ENCODE measurements at regions not wholly inside any gene's neighbourhood (a gene's known extent, or its start where the extent isn't known, plus 50 kb on each side); places are given as distances from the start of the nearest gene placed in this dataset.

DNA sequence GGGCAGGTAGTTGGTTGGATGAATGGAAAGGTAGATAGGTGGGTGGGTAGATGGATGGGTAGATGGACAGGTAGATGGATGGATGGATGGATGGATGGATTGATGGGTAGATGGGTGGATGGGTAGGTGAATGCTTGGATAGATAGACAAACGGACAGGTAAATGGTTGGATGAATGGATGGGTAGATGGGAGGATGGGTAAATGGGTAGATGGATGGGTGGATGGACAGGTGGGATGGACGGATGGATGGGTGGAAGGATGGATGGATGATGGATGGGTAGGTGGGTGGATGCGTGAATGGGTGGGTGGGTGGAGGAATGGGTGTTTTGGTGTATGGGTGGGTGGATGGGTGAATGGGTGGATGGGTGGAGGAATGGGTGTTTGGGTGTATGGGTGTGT is 50.1 kb upstream of the ASAP2 start:
- H3K27ac ChIP-seq (ENCODE audit: low read depth, low read length), result no peak overlapping the region
- no peaks in the 10 kb centered on the region for H3K27me3 ChIP-seq (ENCODE audit: insufficient read depth, low read length)
- no peaks in the 10 kb centered on the region for H3K36me3 ChIP-seq (ENCODE audit: insufficient read depth, low read length)
- H3K79me2 ChIP-seq (ENCODE audit: control insufficient read depth, insufficient read depth, low read length, unreplicated experiment), result no peaks in the 10 kb centered on the region
- peaks cover 15% of the 10 kb centered on the region for H3K4me1 ChIP-seq (ENCODE audit: control insufficient read depth, insufficient read depth, low read length, unreplicated experiment)
- H2AFZ ChIP-seq (ENCODE audit: low read length, unreplicated experiment), result no peak overlapping the region
- no peak overlapping the region for H3K4me3 ChIP-seq (ENCODE audit: low read depth, low read length)

DNA sequence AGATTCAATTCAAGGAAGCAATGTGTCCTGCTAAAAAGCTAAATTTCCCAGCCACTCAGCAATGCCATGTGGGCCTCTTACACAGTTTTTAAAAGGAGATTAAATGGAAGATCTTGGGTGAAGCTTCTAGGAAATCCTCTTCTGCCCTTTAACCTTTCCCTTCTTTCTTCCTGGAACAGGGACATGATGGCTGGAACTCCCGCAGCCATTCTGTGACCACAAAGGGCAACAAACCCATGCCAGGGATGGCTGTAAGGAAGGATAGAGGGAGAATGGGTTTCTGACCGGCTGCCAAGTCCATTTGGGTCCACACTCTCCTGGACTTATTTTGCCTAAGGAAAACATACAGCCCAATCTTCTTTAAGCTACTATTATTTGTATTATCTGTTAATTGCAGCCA is 52.6 kb upstream of the ASAP2 start:
- Histone ChIP-seq H2AFZ (ENCODE audit: low read length, unreplicated experiment) (no peak overlapping the region), H3K4me3 (ENCODE audit: low read depth, low read length) (no peak overlapping the region), H3K79me2 (ENCODE audit: control insufficient read depth, insufficient read depth, low read length, unreplicated experiment) (no peaks in the 10 kb centered on the region), H3K4me1 (ENCODE audit: control insufficient read depth, insufficient read depth, low read length, unreplicated experiment) (peaks cover 15% of the 10 kb centered on the region), H3K27ac (ENCODE audit: low read depth, low read length) (no peak overlapping the region), H3K36me3 (ENCODE audit: insufficient read depth, low read length) (no peaks in the 10 kb centered on the region), H3K27me3 (ENCODE audit: insufficient read depth, low read length) (no peaks in the 10 kb centered on the region)

DNA sequence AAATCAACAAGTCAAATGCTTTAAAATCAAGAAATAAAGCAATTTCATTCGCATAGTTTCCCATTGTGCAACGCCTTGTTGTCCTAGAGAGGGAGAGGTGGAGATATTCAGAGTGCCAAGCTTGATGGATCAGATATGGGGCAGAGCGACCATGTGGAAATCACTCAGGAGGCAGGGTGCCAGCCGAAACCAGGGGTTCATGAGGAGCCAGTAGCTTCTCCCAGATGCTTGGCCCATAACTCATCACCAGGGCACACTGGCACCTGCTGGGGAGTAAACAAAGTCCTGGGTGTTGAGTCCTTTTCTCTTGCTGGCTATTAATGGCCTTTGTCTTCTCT is 53.0 kb upstream of the ASAP2 start:
- Histone ChIP-seq H3K79me2 (ENCODE audit: control insufficient read depth, insufficient read depth, low read length, unreplicated experiment) (no peaks in the 10 kb centered on the region), H3K27ac (ENCODE audit: low read depth, low read length) (no peak overlapping the region), H2AFZ (ENCODE audit: low read length, unreplicated experiment) (peak overlapping the region; percentile 47)

DNA sequence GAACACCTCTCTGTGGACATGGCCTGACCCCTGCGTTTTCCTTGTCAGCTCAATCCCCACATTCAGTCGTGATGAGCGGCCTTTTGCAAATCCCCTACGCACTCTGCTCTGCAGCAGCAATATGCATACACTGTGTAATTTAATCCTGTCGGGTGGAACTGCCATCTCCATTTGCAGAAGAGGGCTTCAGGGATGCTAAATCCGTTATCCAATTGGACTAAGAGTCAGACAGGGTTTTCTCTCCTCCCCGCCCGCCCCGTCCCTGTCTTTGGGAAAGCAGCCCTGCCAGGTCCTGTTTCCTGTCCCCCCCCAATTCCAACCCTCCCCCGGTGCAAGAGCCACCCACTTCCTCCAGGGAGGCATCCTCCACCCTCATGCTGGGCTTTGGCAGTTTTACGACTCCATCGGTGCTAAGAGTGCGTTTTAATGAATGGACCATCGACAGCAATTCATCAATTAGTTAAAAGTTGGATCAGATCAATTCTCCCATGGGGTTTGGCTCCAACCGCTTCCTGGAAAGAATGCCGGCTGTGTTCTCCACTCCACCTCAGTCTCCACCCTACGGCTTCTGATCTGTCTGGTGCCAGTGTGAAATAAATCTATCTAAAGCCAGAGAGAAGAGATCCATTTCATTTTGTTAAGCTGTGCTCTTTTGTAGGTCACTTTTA is 53.5 kb upstream of the ASAP2 start:
- Histone ChIP-seq H3K27ac (ENCODE audit: low read depth, low read length) (no peak overlapping the region), H3K4me1 (ENCODE audit: control insufficient read depth, insufficient read depth, low read length, unreplicated experiment) (peaks cover 11% of the 10 kb centered on the region), H3K27me3 (ENCODE audit: insufficient read depth, low read length) (no peaks in the 10 kb centered on the region), H3K4me3 (ENCODE audit: low read depth, low read length) (peak overlapping the region; percentile 27; the same call in 1 of the 2 replicates), H3K79me2 (ENCODE audit: control insufficient read depth, insufficient read depth, low read length, unreplicated experiment) (no peaks in the 10 kb centered on the region), H2AFZ (ENCODE audit: low read length, unreplicated experiment) (peak overlapping the region; percentile 47), H3K36me3 (ENCODE audit: insufficient read depth, low read length) (no peaks in the 10 kb centered on the region)

More for the DNA sequence above, 53.0 kb upstream of the ASAP2 start:
- H3K27me3 ChIP-seq (ENCODE audit: insufficient read depth, low read length), result no peaks in the 10 kb centered on the region
- H3K4me3 ChIP-seq (ENCODE audit: low read depth, low read length), result 0 out of 2 replicates have a peak overlapping the region, but pooled peaks have one; percentile 27
- H3K4me1 ChIP-seq (ENCODE audit: control insufficient read depth, insufficient read depth, low read length, unreplicated experiment), result peaks cover 11% of the 10 kb centered on the region
- no peaks in the 10 kb centered on the region for H3K36me3 ChIP-seq (ENCODE audit: insufficient read depth, low read length)

DNA sequence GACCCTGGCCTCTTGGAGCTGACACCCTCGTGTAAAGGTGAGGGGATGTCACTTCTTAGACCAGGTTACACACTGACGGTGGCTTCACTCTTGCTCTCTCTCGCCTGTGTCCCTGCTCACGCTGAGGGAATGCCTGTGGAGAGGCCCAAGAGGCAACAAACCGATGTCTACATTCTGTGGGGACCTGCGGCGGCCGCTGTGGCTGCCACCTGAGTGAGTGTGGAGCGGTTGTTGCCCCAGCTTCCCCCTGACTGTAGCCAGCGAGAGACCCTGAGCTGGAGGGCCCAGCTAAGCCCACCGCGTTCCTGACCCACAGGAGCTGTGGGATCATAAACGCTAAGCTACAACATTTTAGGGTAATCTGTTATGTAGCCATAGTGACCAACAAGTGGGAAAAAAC is 55.7 kb upstream of the ASAP2 start:
- no peaks in the 10 kb centered on the region for H3K79me2 ChIP-seq (ENCODE audit: control insufficient read depth, insufficient read depth, low read length, unreplicated experiment)
- H2AFZ ChIP-seq (ENCODE audit: low read length, unreplicated experiment), result no peak overlapping the region
- H3K36me3 ChIP-seq (ENCODE audit: insufficient read depth, low read length), result no peaks in the 10 kb centered on the region
- H3K27ac ChIP-seq (ENCODE audit: low read depth, low read length), result no peak overlapping the region
- no peaks in the 10 kb centered on the region for H3K27me3 ChIP-seq (ENCODE audit: insufficient read depth, low read length)
- H3K4me1 ChIP-seq (ENCODE audit: control insufficient read depth, insufficient read depth, low read length, unreplicated experiment), result peaks cover 20% of the 10 kb centered on the region
- H3K4me3 ChIP-seq (ENCODE audit: low read depth, low read length), result no peak overlapping the region

DNA sequence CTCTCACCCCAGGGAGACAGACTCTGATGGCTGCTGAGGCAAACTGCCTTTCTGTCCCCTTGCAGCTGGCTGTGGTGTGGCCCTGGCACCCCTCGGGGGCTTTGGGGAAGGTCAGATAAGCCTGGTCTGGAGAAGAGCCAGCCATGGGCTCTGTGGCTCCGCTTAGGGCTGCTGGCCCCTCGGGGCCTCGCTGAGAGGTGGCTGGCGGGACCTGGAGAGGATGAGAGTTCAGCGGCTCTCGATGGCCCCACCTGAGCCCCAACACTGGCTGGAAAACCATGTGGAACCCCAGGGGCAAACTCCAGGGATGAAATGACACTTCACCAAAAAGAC is 56.1 kb upstream of the ASAP2 start:
- no peak overlapping the region for H3K4me3 ChIP-seq (ENCODE audit: low read depth, low read length)
- no peaks in the 10 kb centered on the region for H3K79me2 ChIP-seq (ENCODE audit: control insufficient read depth, insufficient read depth, low read length, unreplicated experiment)
- no peak overlapping the region for H2AFZ ChIP-seq (ENCODE audit: low read length, unreplicated experiment)
- no peaks in the 10 kb centered on the region for H3K36me3 ChIP-seq (ENCODE audit: insufficient read depth, low read length)
- peaks cover 20% of the 10 kb centered on the region for H3K4me1 ChIP-seq (ENCODE audit: control insufficient read depth, insufficient read depth, low read length, unreplicated experiment)
- H3K27ac ChIP-seq (ENCODE audit: low read depth, low read length), result no peak overlapping the region
- no peaks in the 10 kb centered on the region for H3K27me3 ChIP-seq (ENCODE audit: insufficient read depth, low read length)

DNA sequence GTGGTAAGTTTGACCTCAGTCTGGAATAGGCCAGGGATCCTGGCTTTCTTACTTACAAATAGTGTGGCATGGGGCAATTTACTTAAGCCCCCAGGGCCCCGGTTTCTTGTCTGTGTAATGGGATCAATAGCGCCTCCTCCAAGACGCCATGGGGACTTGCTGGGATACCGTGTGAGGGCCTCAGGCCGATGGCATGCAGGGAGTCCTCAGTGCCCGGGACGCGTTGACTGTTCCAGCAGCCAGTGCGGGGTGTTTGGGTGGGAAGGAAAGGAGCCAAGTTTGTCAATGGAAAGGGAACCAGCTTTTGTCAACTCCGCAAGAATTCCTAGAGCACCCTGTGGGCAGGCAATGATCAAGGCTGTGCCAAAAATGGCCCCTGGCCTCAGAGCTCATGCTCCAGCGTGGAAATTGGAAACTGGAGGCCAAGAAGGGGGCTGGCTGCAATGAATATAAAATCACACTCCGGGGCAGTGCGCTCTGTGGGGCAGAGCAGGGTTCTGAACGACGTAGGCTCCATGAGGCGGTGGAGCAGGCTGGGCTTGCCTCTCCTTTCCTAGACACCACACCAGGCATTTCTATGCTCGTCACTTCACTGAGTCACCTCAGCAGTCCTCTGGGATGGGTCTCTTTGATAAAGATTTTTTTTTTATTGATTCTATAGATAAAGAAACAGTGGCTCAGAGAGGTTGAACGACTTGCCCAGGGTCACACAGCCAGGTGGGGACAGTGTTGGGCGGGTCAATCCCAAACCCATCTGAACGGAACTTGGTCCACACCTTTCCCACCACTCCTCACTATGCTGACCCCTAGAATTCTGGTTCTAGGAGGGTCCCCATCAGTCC is 56.7 kb upstream of the ASAP2 start:
- no peaks in the 10 kb centered on the region for H3K27me3 ChIP-seq (ENCODE audit: insufficient read depth, low read length)
- no peaks in the 10 kb centered on the region for H3K36me3 ChIP-seq (ENCODE audit: insufficient read depth, low read length)
- no peak overlapping the region for H3K4me3 ChIP-seq (ENCODE audit: low read depth, low read length)
- no peaks in the 10 kb centered on the region for H3K79me2 ChIP-seq (ENCODE audit: control insufficient read depth, insufficient read depth, low read length, unreplicated experiment)
- no peak overlapping the region for H2AFZ ChIP-seq (ENCODE audit: low read length, unreplicated experiment)
- H3K27ac ChIP-seq (ENCODE audit: low read depth, low read length), result no peak overlapping the region
- peaks cover 25% of the 10 kb centered on the region for H3K4me1 ChIP-seq (ENCODE audit: control insufficient read depth, insufficient read depth, low read length, unreplicated experiment)

DNA sequence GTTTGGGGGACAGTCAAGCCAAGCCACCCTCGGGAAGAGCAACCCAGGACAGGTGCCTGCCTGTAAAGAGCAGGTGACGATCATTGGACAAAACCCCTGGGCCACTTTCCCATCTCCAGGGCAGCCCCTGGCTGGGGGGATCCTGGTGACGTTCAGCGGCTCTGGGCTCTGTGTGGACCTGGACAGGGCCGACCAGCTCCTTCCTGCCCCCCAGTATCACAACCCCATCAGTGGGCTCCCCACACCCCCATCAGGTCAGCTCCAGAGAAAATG is 57.3 kb upstream of the ASAP2 start:
- no peak overlapping the region for H2AFZ ChIP-seq (ENCODE audit: low read length, unreplicated experiment)
- no peaks in the 10 kb centered on the region for H3K27me3 ChIP-seq (ENCODE audit: insufficient read depth, low read length)
- H3K4me3 ChIP-seq (ENCODE audit: low read depth, low read length), result no peak overlapping the region
- no peak overlapping the region for H3K27ac ChIP-seq (ENCODE audit: low read depth, low read length)
- H3K79me2 ChIP-seq (ENCODE audit: control insufficient read depth, insufficient read depth, low read length, unreplicated experiment), result no peaks in the 10 kb centered on the region
- peaks cover 31% of the 10 kb centered on the region for H3K4me1 ChIP-seq (ENCODE audit: control insufficient read depth, insufficient read depth, low read length, unreplicated experiment)
- no peaks in the 10 kb centered on the region for H3K36me3 ChIP-seq (ENCODE audit: insufficient read depth, low read length)

DNA sequence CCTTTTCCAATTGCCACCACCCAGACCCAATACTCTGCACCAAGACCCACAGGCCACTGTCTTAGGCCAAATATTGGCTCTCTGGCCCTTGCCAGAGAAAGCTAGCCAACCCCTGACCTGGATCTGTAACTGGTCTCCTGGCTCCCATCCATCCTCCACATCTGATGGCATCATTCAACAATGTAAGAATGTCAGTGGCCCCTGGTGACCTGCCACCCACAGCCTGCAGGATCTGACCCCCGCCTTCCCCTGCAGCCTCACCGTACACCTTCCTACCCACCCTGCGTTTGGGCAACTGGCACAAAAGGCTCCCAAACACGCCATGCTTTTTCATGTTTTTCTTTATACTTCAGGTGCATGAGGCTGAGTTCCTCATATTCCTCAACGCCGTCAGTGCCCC is 60.0 kb upstream of the ASAP2 start:
- Histone ChIP-seq H3K4me1 (ENCODE audit: control insufficient read depth, insufficient read depth, low read length, unreplicated experiment) (peaks cover 33% of the 10 kb centered on the region), H3K36me3 (ENCODE audit: insufficient read depth, low read length) (no peaks in the 10 kb centered on the region)

DNA sequence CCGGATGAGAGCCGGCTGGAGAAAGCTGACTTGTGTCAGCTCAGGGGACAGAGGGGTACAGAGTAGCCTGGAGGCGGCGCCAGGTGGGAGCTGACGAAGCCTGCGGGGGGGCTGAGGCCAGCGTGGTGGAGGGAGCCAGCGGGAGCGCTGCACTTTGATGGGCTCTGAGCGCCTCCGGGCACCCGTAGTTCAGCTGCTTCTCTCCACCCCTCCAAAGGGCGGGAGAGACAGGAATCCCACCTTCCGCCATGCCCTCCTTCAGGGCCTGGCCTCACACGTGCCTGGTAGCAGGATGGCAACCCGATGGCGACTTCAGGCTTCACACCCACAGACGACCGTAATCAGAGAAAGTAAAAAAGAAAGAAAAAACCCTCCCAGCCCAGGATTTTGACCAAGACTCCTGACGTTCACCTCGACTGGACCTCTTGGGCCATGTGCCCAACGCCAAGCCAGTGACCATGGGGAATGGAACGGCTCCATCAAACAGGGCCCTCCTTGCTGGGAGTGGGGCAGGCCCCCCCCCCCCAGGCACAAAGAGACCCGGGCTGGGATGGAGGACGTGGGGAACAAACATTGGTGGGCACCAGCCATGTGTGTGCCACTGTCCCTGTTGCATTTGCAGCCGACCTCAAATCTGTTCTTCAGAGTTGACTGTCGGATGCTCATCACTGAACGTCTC is 60.7 kb upstream of the ASAP2 start:
- H3K4me1 ChIP-seq (ENCODE audit: control insufficient read depth, insufficient read depth, low read length, unreplicated experiment), result peaks cover 33% of the 10 kb centered on the region

More for the DNA sequence above, 60.0 kb upstream of the ASAP2 start:
- Histone ChIP-seq H3K27me3 (ENCODE audit: insufficient read depth, low read length) (no peaks in the 10 kb centered on the region), H3K27ac (ENCODE audit: low read depth, low read length) (no peak overlapping the region), H2AFZ (ENCODE audit: low read length, unreplicated experiment) (no peak overlapping the region), H3K79me2 (ENCODE audit: control insufficient read depth, insufficient read depth, low read length, unreplicated experiment) (no peaks in the 10 kb centered on the region), H3K4me3 (ENCODE audit: low read depth, low read length) (no peak overlapping the region)

More for the DNA sequence above, 60.7 kb upstream of the ASAP2 start:
- no peaks in the 10 kb centered on the region for H3K36me3 ChIP-seq (ENCODE audit: insufficient read depth, low read length)
- H3K27me3 ChIP-seq (ENCODE audit: insufficient read depth, low read length), result no peaks in the 10 kb centered on the region
- H3K79me2 ChIP-seq (ENCODE audit: control insufficient read depth, insufficient read depth, low read length, unreplicated experiment), result no peaks in the 10 kb centered on the region
- no peak overlapping the region for H3K27ac ChIP-seq (ENCODE audit: low read depth, low read length)
- no peak overlapping the region for H3K4me3 ChIP-seq (ENCODE audit: low read depth, low read length)
- H2AFZ ChIP-seq (ENCODE audit: low read length, unreplicated experiment), result no peak overlapping the region

Measured in ACC112 (cell line).